HS-5 (cell line): ENCODE measurements at regions not wholly inside any gene's neighbourhood (a gene's known extent, or its start where the extent isn't known, plus 50 kb on each side); places are given as distances from the start of the nearest gene placed in this dataset.
A peak's percentile ranks its signal among the peaks of the same experiment; 100 is the strongest.

Experiments
- DNase-seq: peaks from one replicate; pipeline ENCODE4 v3.0.0-alpha.2; 2012; ENCODE audit warnings: low read depth

GRCh38 chr2:104538077-104538476 lies 315.8 kb upstream of the POU3F3 start:
- DNase-seq, result no peak

- DNase-seq, result no peak
Measured at GRCh38 chr2:104539649-104540048, 314.3 kb upstream of the POU3F3 start.

GRCh38 chr2:104545055-104545454 lies 308.9 kb upstream of the POU3F3 start:
- DNase-seq, result no peak

GRCh38 chr2:104546537-104546936 lies 307.4 kb upstream of the POU3F3 start:
- DNase-seq, result no peak

GRCh38 chr2:104547221-104547620 lies 306.7 kb upstream of the POU3F3 start:
- DNase-seq, result no peak

- DNase-seq, result no peak
Measured at GRCh38 chr2:104561251-104561650, 292.7 kb upstream of the POU3F3 start.

- DNase-seq, result no peak
Measured at GRCh38 chr2:104562537-104562936, 291.4 kb upstream of the POU3F3 start.

- no peak for DNase-seq
Measured at GRCh38 chr2:104563398-104563996, 290.4 kb upstream of the POU3F3 start.

- DNase-seq, result no peak
Measured at GRCh38 chr2:104568247-104568646, 285.7 kb upstream of the POU3F3 start.

- DNase-seq, result no peak
Measured at GRCh38 chr2:104570259-104570658, 283.7 kb upstream of the POU3F3 start.

- peak; percentile 0 for DNase-seq
Measured at GRCh38 chr2:104572834-104573233, 281.1 kb upstream of the POU3F3 start.

- no peak for DNase-seq
Measured at GRCh38 chr2:104574367-104574766, 279.5 kb upstream of the POU3F3 start.

GRCh38 chr2:104577143-104577542 lies 276.8 kb upstream of the POU3F3 start:
- DNase-seq, result no peak

GRCh38 chr2:104582471-104582870 lies 271.4 kb upstream of the POU3F3 start:
- DNase-seq, result no peak

- no peak for DNase-seq
Measured at GRCh38 chr2:104583811-104584210, 270.1 kb upstream of the POU3F3 start.

- no peak for DNase-seq
Measured at GRCh38 chr2:104584393-104584792, 269.5 kb upstream of the POU3F3 start.

GRCh38 chr2:104595576-104595975 lies 258.3 kb upstream of the POU3F3 start:
- DNase-seq, result no peak

GRCh38 chr2:104597942-104598341 lies 256.0 kb upstream of the POU3F3 start:
- DNase-seq, result no peak

GRCh38 chr2:104598636-104599035 lies 255.3 kb upstream of the POU3F3 start:
- DNase-seq, result no peak

- DNase-seq, result peak; percentile 82
Measured at GRCh38 chr2:104599787-104600510, 254.0 kb upstream of the POU3F3 start.

GRCh38 chr2:104606056-104606455 lies 247.9 kb upstream of the POU3F3 start:
- no peak for DNase-seq

- no peak for DNase-seq
Measured at GRCh38 chr2:104616856-104617255, 237.1 kb upstream of the POU3F3 start.

- no peak for DNase-seq
Measured at GRCh38 chr2:104620801-104621200, 233.1 kb upstream of the POU3F3 start.

- DNase-seq, result no peak
Measured at GRCh38 chr2:104635608-104636007, 218.3 kb upstream of the POU3F3 start.
